DMS53 (cell line): ENCODE measurements at regions not wholly inside any gene's neighbourhood (a gene's known extent, or its start where the extent isn't known, plus 50 kb on each side); places are given as distances from the start of the nearest gene placed in this dataset.

Experiments
- DNase-seq: peaks from one replicate; lab custom pipeline; 2025; lab: John Stamatoyannopoulos, UW

- DNase-seq: no peak
These were observed 223.0 kb upstream of the CDIN1 start for GRCh38 chr15:36356466-36356865.

GRCh38 chr15:36356978-36357601, 222.3 kb upstream of the CDIN1 start:
- no peak for DNase-seq

GRCh38 chr15:36358094-36358493, 221.3 kb upstream of the CDIN1 start:
- DNase-seq: no peak

GRCh38 chr15:36358523-36358922, 220.9 kb upstream of the CDIN1 start:
- no peak for DNase-seq

GRCh38 chr15:36359286-36359685, 220.1 kb upstream of the CDIN1 start:
- no peak for DNase-seq

- no peak for DNase-seq
These were observed 218.0 kb upstream of the CDIN1 start for GRCh38 chr15:36361351-36361870.

- no peak for DNase-seq
These were observed 216.9 kb upstream of the CDIN1 start for GRCh38 chr15:36362509-36362915.

GRCh38 chr15:36363335-36363734, 216.1 kb upstream of the CDIN1 start:
- DNase-seq: no peak

GRCh38 chr15:36364377-36364776, 215.0 kb upstream of the CDIN1 start:
- DNase-seq: no peak

- no peak for DNase-seq
These were observed 213.5 kb upstream of the CDIN1 start for GRCh38 chr15:36365963-36366362.

- DNase-seq: no peak
These were observed 209.2 kb upstream of the CDIN1 start for GRCh38 chr15:36370051-36370730.

- no peak for DNase-seq
These were observed 208.7 kb upstream of the CDIN1 start for GRCh38 chr15:36370731-36371112.

- DNase-seq: no peak
These were observed 207.9 kb upstream of the CDIN1 start for GRCh38 chr15:36371509-36371908.

GRCh38 chr15:36372968-36373367, 206.5 kb upstream of the CDIN1 start:
- DNase-seq: no peak

GRCh38 chr15:36373550-36373949, 205.9 kb upstream of the CDIN1 start:
- no peak for DNase-seq

GRCh38 chr15:36389107-36389506, 190.3 kb upstream of the CDIN1 start:
- DNase-seq: no peak

GRCh38 chr15:36390491-36390890, 188.9 kb upstream of the CDIN1 start:
- DNase-seq: no peak

- no peak for DNase-seq
These were observed 186.7 kb upstream of the CDIN1 start for GRCh38 chr15:36392676-36393266.

GRCh38 chr15:36398212-36398611, 181.2 kb upstream of the CDIN1 start:
- DNase-seq: no peak

- DNase-seq: no peak
These were observed 180.2 kb upstream of the CDIN1 start for GRCh38 chr15:36399276-36399675.

- no peak for DNase-seq
These were observed 178.4 kb upstream of the CDIN1 start for GRCh38 chr15:36400936-36401585.

- no peak for DNase-seq
These were observed 177.8 kb upstream of the CDIN1 start for GRCh38 chr15:36401586-36401966.

- DNase-seq: no peak
These were observed 176.1 kb upstream of the CDIN1 start for GRCh38 chr15:36403351-36403750.
